CD4-positive, alpha-beta T cell (primary cell): ENCODE measurements at regions not wholly inside any gene's neighbourhood (a gene's known extent, or its start where the extent isn't known, plus 50 kb on each side); places are given as distances from the start of the nearest gene placed in this dataset.
A peak's percentile ranks its signal among the peaks of the same experiment; 100 is the strongest.

ENCODE experiments used
- ATAC-seq: fragments of 200-7000 bp; cut with Tn5 transposase; one replicate; pipeline ENCODE4 v1.10.0; 2022; ENCODE audit warnings: mild to moderate bottlenecking; ENCODE audit not compliant: poor library complexity
- CTCF ChIA-PET: fragments of 350-600 bp; sonication (Branson Sonifier 250); formaldehyde crosslinking; loops from one replicate; lab custom pipeline; 2021; ENCODE audit warnings: antibody characterized with exemption, inconsistent platforms; lab: Charles Lee
- POLR2A ChIA-PET: fragments of 350-600 bp; sonication (Branson Sonifier 250); formaldehyde crosslinking; loops from one replicate; lab custom pipeline; 2021; ENCODE audit warnings: antibody characterized with exemption, inconsistent platforms; lab: Charles Lee
- DNase-seq, 14 experiments: peaks; one replicate each; pipeline ENCODE4 v3.0.0-alpha.2; 2013 to 2020; ENCODE audit warnings: mixed read lengths in 2 of 14
- H3K27ac ChIP-seq, 2 donors: one replicate each; pipeline versions ENCODE4 v1.5.1 to v1.7.0; 2013; ENCODE audit warnings: low read length in 2 of 2, low read depth in 1 of 2, mild to moderate bottlenecking in 1 of 2
- H3K27me3 ChIP-seq, 2 experiments: 1 replicate in 1 of 2; 2 replicates in 1 of 2; pipeline versions ENCODE4 v1.6.1 to v1.7.0; 2013; ENCODE audit warnings: low read length in 2 of 2, control low read depth in 1 of 2, mild to moderate bottlenecking in 1 of 2, moderate library complexity in 1 of 2; ENCODE audit not compliant: insufficient read depth in 2 of 2, control insufficient read depth in 1 of 2
- H3K36me3 ChIP-seq: one replicate; pipeline ENCODE4 v1.6.1; 2013; ENCODE audit warnings: low read length, control low read depth; ENCODE audit not compliant: insufficient read depth
- H3K4me1 ChIP-seq: one replicate; pipeline ENCODE4 v1.6.1; 2013; ENCODE audit warnings: low read length, control low read depth; ENCODE audit not compliant: insufficient read depth
- H3K4me3 ChIP-seq: one replicate; pipeline ENCODE4 v1.5.1; 2013; ENCODE audit warnings: mild to moderate bottlenecking, low read length, moderate library complexity
- H3K9me3 ChIP-seq, 2 experiments: 1 replicate in 1 of 2; 2 replicates in 1 of 2; pipeline versions ENCODE4 v1.6.1 to v1.7.0; 2013; ENCODE audit warnings: low read length in 2 of 2, mild to moderate bottlenecking in 2 of 2, control low read depth in 1 of 2, moderate library complexity in 1 of 2; ENCODE audit not compliant: control insufficient read depth in 1 of 2, insufficient read depth in 1 of 2
- H3K27ac Mint-ChIP-seq: one replicate; pipeline ENCODE4 v1.8.0; 2020; ENCODE audit warnings: mixed read lengths
- H3K27me3 Mint-ChIP-seq: one replicate; pipeline ENCODE4 v1.8.0; 2021; ENCODE audit warnings: mixed read lengths
- H3K36me3 Mint-ChIP-seq: one replicate; pipeline ENCODE4 v1.8.0; 2021; ENCODE audit warnings: low read depth, mixed read lengths
- H3K4me1 Mint-ChIP-seq: one replicate; pipeline ENCODE4 v1.8.0; 2021; ENCODE audit warnings: low read depth, mixed read lengths
- H3K4me3 Mint-ChIP-seq: one replicate; pipeline ENCODE4 v1.8.0; 2020; ENCODE audit warnings: mild to moderate bottlenecking, mixed read lengths
- H3K9me3 Mint-ChIP-seq: one replicate; pipeline ENCODE4 v1.8.0; 2020; ENCODE audit warnings: mixed read lengths
- intact Hi-C, 2 experiments: fragments of 100-400 bp; cut with DNase I in 1 of 2; cut with micrococcal nuclease in 1 of 2; formaldehyde crosslinking; loops; one replicate each; pipeline versions ENCODE4 v1.15.1 to v1.9.0; 2023 to 2025; cut with DNase I, micrococcal nuclease
- TF ChIP-seq, protein P1 (sequence below): fragments of 200-600 bp; IDR thresholded peaks from one replicate; pipeline ENCODE4 v1.8.0; 2022; ENCODE audit warnings: antibody characterized with exemption, mild to moderate bottlenecking

DNA sequence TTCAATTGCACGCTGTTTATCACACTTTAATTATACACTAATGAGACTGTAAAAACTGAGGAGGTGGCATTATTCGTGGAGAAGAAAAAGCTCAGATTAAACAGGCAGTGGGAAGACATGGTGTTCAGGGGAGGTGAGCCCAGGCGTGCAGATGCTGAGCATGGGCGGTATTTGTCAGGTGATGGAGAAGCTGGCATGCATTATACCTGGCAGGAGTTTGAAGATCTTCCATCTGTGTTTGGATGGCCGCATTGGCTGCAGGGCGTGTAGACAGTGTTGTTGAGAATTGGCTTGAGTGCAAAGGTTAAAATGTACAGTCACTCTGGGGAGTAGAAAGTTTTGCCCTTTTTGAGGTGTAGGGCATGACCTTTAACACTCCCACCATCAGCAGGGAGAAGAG is 213.8 kb downstream of the ERMARD start:
- Mint-ChIP-seq H3K4me3 (no peak overlapping the region), H3K9me3 (no peaks in the 10 kb centered on the region), H3K27me3 (peaks cover 4% of the 10 kb centered on the region), H3K27ac (no peak overlapping the region), H3K36me3 (no peaks in the 10 kb centered on the region), H3K4me1 (no peaks in the 10 kb centered on the region)
- H3K27me3 ChIP-seq, result peaks cover 5 to 11% of the 10 kb centered on the region in 2 experiments
- no peak overlapping the region for H3K4me3 ChIP-seq
- CTCF ChIA-PET, result no interaction called here
- no peaks in the 10 kb centered on the region for H3K36me3 ChIP-seq
- TF ChIP-seq, protein P1, sequence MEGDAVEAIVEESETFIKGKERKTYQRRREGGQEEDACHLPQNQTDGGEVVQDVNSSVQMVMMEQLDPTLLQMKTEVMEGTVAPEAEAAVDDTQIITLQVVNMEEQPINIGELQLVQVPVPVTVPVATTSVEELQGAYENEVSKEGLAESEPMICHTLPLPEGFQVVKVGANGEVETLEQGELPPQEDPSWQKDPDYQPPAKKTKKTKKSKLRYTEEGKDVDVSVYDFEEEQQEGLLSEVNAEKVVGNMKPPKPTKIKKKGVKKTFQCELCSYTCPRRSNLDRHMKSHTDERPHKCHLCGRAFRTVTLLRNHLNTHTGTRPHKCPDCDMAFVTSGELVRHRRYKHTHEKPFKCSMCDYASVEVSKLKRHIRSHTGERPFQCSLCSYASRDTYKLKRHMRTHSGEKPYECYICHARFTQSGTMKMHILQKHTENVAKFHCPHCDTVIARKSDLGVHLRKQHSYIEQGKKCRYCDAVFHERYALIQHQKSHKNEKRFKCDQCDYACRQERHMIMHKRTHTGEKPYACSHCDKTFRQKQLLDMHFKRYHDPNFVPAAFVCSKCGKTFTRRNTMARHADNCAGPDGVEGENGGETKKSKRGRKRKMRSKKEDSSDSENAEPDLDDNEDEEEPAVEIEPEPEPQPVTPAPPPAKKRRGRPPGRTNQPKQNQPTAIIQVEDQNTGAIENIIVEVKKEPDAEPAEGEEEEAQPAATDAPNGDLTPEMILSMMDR, result no peak
- H3K9me3 ChIP-seq, result peaks cover 0 to 8% of the 10 kb centered on the region in 2 experiments
- DNase-seq (no peak), ATAC-seq (no peak)
- POLR2A ChIA-PET, result no interaction called here
- H3K4me1 ChIP-seq, result peaks cover 23% of the 10 kb centered on the region
- H3K27ac ChIP-seq, result no peak overlapping the region
- intact Hi-C loops, result no loop called here

DNA sequence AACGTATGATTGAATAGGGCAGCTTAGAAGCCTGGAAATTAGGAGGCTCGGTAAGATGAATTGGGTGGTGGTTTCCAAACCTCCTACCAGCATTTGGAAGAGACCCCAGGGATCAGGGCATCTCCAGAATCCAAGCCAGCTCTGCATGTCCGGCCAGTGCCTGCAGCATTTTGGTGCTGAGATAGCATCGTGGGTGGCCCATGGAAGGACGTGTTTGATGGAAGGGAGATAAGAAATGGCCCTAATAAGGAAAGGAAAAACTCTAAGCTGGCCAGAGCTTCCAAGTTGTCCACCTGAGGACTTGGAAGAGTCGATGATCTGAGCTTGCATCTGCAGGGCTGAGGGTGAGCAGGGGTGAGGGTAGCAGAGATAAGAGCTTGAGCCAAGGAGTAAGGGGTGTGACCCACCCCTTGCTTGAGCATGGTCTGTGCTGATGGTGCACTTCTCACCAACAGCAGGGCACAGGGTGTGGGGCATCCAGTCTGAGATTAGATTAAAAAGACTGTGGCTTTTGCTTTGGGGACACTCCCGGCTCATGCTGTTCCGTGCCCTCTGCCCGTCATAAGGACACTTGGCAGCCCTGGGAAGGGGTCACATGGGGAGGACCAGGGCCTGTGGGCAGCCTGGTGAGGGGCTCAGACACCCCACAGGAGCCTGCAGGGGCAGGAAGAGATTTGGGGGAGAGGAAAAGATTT is 213.2 kb downstream of the ERMARD start:
- peaks cover 27% of the 10 kb centered on the region for H3K4me1 ChIP-seq
- ChIA-PET POLR2A (no interaction called here), CTCF (no interaction called here)
- H3K4me1 Mint-ChIP-seq, result peaks cover under 1% of the 10 kb centered on the region
- no peaks in the 10 kb centered on the region for H3K36me3 Mint-ChIP-seq
- H3K9me3 ChIP-seq, result peaks cover 0 to 8% of the 10 kb centered on the region in 2 experiments
- H3K27me3 ChIP-seq, result peaks cover 5 to 15% of the 10 kb centered on the region in 2 experiments
- no peaks in the 10 kb centered on the region for H3K36me3 ChIP-seq
- ATAC-seq, result no peak
- no peak overlapping the region for H3K4me3 Mint-ChIP-seq
- peaks cover 5% of the 10 kb centered on the region for H3K27me3 Mint-ChIP-seq
- TF ChIP-seq, protein P1, result no peak
- H3K4me3 ChIP-seq, result no peak overlapping the region
- no peak for DNase-seq
- no peak overlapping the region for H3K27ac ChIP-seq
- H3K27ac Mint-ChIP-seq, result no peak overlapping the region
- intact Hi-C loops, result no loop called here
- no peaks in the 10 kb centered on the region for H3K9me3 Mint-ChIP-seq

GRCh38 chr6:169963581-169964297 is 212.3 kb downstream of the ERMARD start:
- Mint-ChIP-seq H3K4me1 (peaks cover 10% of the 10 kb centered on the region), H3K4me3 (no peak overlapping the region), H3K27ac (no peak overlapping the region), H3K9me3 (no peaks in the 10 kb centered on the region), H3K36me3 (no peaks in the 10 kb centered on the region), H3K27me3 (peaks cover 10% of the 10 kb centered on the region)
- Histone ChIP-seq H3K27me3 (peaks cover 5 to 17% of the 10 kb centered on the region in 2 experiments), H3K9me3 (peaks cover 0 to 8% of the 10 kb centered on the region in 2 experiments), H3K27ac (no peak overlapping the region), H3K4me3 (no peak overlapping the region), H3K36me3 (no peaks in the 10 kb centered on the region), H3K4me1 (peaks cover 36% of the 10 kb centered on the region)
- intact Hi-C loops, result no loop called here
- DNase-seq (peak in 1 of 14 experiments; percentile 12), ATAC-seq (no peak)
- ChIA-PET CTCF (no interaction called here), POLR2A (interaction anchor here (1.4 kb wide), 1 partner anchor 27 kb away, joined by 5 read pairs; no protein-coding TSS in a partner anchor)
- TF ChIP-seq, protein P1, result no peak
